Activated T-helper 17 cell treated with anti-CD3 and anti-CD28 coated beads, Interleukin-2, amount 50 U/mL, for 72 hours (primary cell): ENCODE measurements at regions not wholly inside any gene's neighbourhood (a gene's known extent, or its start where the extent isn't known, plus 50 kb on each side); places are given as distances from the start of the nearest gene placed in this dataset.
A peak's percentile ranks its signal among the peaks of the same experiment; 100 is the strongest.

ENCODE experiments used
- ATAC-seq: fragments of 150-1000 bp; cut with Tn5 transposase; replicated peaks from 2 replicates; pipeline ENCODE4 v1.10.0; 2021; ENCODE audit warnings: mild to moderate bottlenecking, moderate library complexity
- H3K27ac Mint-ChIP-seq: one replicate; pipeline ENCODE4 v1.8.0; 2022; ENCODE audit warnings: mixed read lengths
- H3K27me3 Mint-ChIP-seq: one replicate; pipeline ENCODE4 v1.8.0; 2022; ENCODE audit warnings: mixed read lengths
- H3K36me3 Mint-ChIP-seq: one replicate; pipeline ENCODE4 v1.8.0; 2022; ENCODE audit warnings: low read depth, mild to moderate bottlenecking, mixed read lengths
- H3K4me1 Mint-ChIP-seq: one replicate; pipeline ENCODE4 v1.8.0; 2022; ENCODE audit warnings: mixed read lengths
- H3K4me3 Mint-ChIP-seq: one replicate; pipeline ENCODE4 v1.8.0; 2022; ENCODE audit warnings: mild to moderate bottlenecking, mixed read lengths
- H3K9me3 Mint-ChIP-seq: one replicate; pipeline ENCODE4 v1.8.0; 2022; ENCODE audit warnings: mixed read lengths

GRCh38 chr7:84455788-84456187 lies 261.2 kb upstream of the SEMA3A start:
- ATAC-seq = no peak
- no peaks in the 10 kb centered on the region for H3K27me3 Mint-ChIP-seq
- no peaks in the 10 kb centered on the region for H3K36me3 Mint-ChIP-seq
- no peaks in the 10 kb centered on the region for H3K4me1 Mint-ChIP-seq
- H3K4me3 Mint-ChIP-seq = no peak overlapping the region
- H3K9me3 Mint-ChIP-seq = no peaks in the 10 kb centered on the region
- no peak overlapping the region for H3K27ac Mint-ChIP-seq

- Mint-ChIP-seq H3K4me3 (no peak overlapping the region), H3K27ac (no peak overlapping the region), H3K9me3 (no peaks in the 10 kb centered on the region), H3K36me3 (no peaks in the 10 kb centered on the region), H3K27me3 (no peaks in the 10 kb centered on the region), H3K4me1 (no peaks in the 10 kb centered on the region)
- no peak for ATAC-seq
These were observed 259.8 kb upstream of the SEMA3A start for GRCh38 chr7:84454174-84454959.

- ATAC-seq = no peak
- H3K27me3 Mint-ChIP-seq = no peaks in the 10 kb centered on the region
These were observed 258.0 kb upstream of the SEMA3A start for GRCh38 chr7:84452618-84453017.

GRCh38 chr7:84450772-84451171 lies 256.2 kb upstream of the SEMA3A start:
- ATAC-seq = no peak
- Mint-ChIP-seq H3K27me3 (no peaks in the 10 kb centered on the region), H3K4me1 (no peaks in the 10 kb centered on the region), H3K36me3 (no peaks in the 10 kb centered on the region), H3K4me3 (no peak overlapping the region), H3K9me3 (no peaks in the 10 kb centered on the region), H3K27ac (no peak overlapping the region)

More at GRCh38 chr7:84452618-84453017, 258.0 kb upstream of the SEMA3A start:
- Mint-ChIP-seq H3K27ac (no peak overlapping the region), H3K4me1 (no peaks in the 10 kb centered on the region), H3K9me3 (no peaks in the 10 kb centered on the region), H3K36me3 (no peaks in the 10 kb centered on the region), H3K4me3 (no peak overlapping the region)

- Mint-ChIP-seq H3K27me3 (no peaks in the 10 kb centered on the region), H3K9me3 (no peaks in the 10 kb centered on the region), H3K4me3 (no peak overlapping the region), H3K4me1 (no peaks in the 10 kb centered on the region), H3K36me3 (no peaks in the 10 kb centered on the region), H3K27ac (no peak overlapping the region)
- no peak for ATAC-seq
These were observed 253.2 kb upstream of the SEMA3A start for GRCh38 chr7:84447636-84448293.

- H3K27ac Mint-ChIP-seq = no peak overlapping the region
- H3K27me3 Mint-ChIP-seq = no peaks in the 10 kb centered on the region
- ATAC-seq = no peak
- no peaks in the 10 kb centered on the region for H3K36me3 Mint-ChIP-seq
- no peaks in the 10 kb centered on the region for H3K9me3 Mint-ChIP-seq
- no peak overlapping the region for H3K4me3 Mint-ChIP-seq
- no peaks in the 10 kb centered on the region for H3K4me1 Mint-ChIP-seq
These were observed 252.4 kb upstream of the SEMA3A start for GRCh38 chr7:84446991-84447480.

GRCh38 chr7:84425702-84426259 lies 231.2 kb upstream of the SEMA3A start:
- peak; percentile 16 for ATAC-seq
- Mint-ChIP-seq H3K9me3 (peaks cover 7% of the 10 kb centered on the region), H3K4me3 (no peak overlapping the region), H3K36me3 (no peaks in the 10 kb centered on the region), H3K27me3 (no peaks in the 10 kb centered on the region), H3K27ac (no peak overlapping the region), H3K4me1 (no peaks in the 10 kb centered on the region)

GRCh38 chr7:84422790-84423189 lies 228.2 kb upstream of the SEMA3A start:
- peaks cover 10% of the 10 kb centered on the region for H3K9me3 Mint-ChIP-seq
- H3K4me3 Mint-ChIP-seq = no peak overlapping the region

GRCh38 chr7:84412161-84412969 lies 217.8 kb upstream of the SEMA3A start:
- Mint-ChIP-seq H3K36me3 (no peaks in the 10 kb centered on the region), H3K9me3 (peaks cover 4% of the 10 kb centered on the region), H3K4me1 (no peaks in the 10 kb centered on the region), H3K4me3 (no peak overlapping the region), H3K27me3 (no peaks in the 10 kb centered on the region), H3K27ac (no peak overlapping the region)
- ATAC-seq = no peak

More at GRCh38 chr7:84422790-84423189, 228.2 kb upstream of the SEMA3A start:
- H3K36me3 Mint-ChIP-seq = no peaks in the 10 kb centered on the region
- no peaks in the 10 kb centered on the region for H3K4me1 Mint-ChIP-seq
- no peak for ATAC-seq
- H3K27ac Mint-ChIP-seq = no peak overlapping the region
- no peaks in the 10 kb centered on the region for H3K27me3 Mint-ChIP-seq

GRCh38 chr7:84399661-84400060 lies 205.1 kb upstream of the SEMA3A start:
- H3K27me3 Mint-ChIP-seq = no peaks in the 10 kb centered on the region
- H3K36me3 Mint-ChIP-seq = no peaks in the 10 kb centered on the region

GRCh38 chr7:84394219-84394618 lies 199.6 kb upstream of the SEMA3A start:
- no peaks in the 10 kb centered on the region for H3K27me3 Mint-ChIP-seq
- no peak for ATAC-seq
- no peak overlapping the region for H3K4me3 Mint-ChIP-seq
- H3K27ac Mint-ChIP-seq = no peak overlapping the region
- H3K36me3 Mint-ChIP-seq = no peaks in the 10 kb centered on the region
- no peaks in the 10 kb centered on the region for H3K4me1 Mint-ChIP-seq
- peaks cover 3% of the 10 kb centered on the region for H3K9me3 Mint-ChIP-seq

More at GRCh38 chr7:84399661-84400060, 205.1 kb upstream of the SEMA3A start:
- H3K4me1 Mint-ChIP-seq = no peaks in the 10 kb centered on the region
- no peak for ATAC-seq
- H3K4me3 Mint-ChIP-seq = no peak overlapping the region
- no peak overlapping the region for H3K27ac Mint-ChIP-seq
- peaks cover 16% of the 10 kb centered on the region for H3K9me3 Mint-ChIP-seq

GRCh38 chr7:84393786-84394185 lies 199.2 kb upstream of the SEMA3A start:
- Mint-ChIP-seq H3K27ac (no peak overlapping the region), H3K36me3 (no peaks in the 10 kb centered on the region), H3K27me3 (no peaks in the 10 kb centered on the region), H3K9me3 (peaks cover 3% of the 10 kb centered on the region), H3K4me3 (no peak overlapping the region), H3K4me1 (no peaks in the 10 kb centered on the region)
- no peak for ATAC-seq

- Mint-ChIP-seq H3K27ac (no peak overlapping the region), H3K36me3 (no peaks in the 10 kb centered on the region), H3K4me3 (no peak overlapping the region), H3K9me3 (peaks cover 3% of the 10 kb centered on the region), H3K4me1 (no peaks in the 10 kb centered on the region), H3K27me3 (no peaks in the 10 kb centered on the region)
- ATAC-seq = no peak
These were observed 196.3 kb upstream of the SEMA3A start for GRCh38 chr7:84390845-84391244.

GRCh38 chr7:84389242-84389641 lies 194.7 kb upstream of the SEMA3A start:
- Mint-ChIP-seq H3K9me3 (peaks cover 8% of the 10 kb centered on the region), H3K4me3 (no peak overlapping the region), H3K27ac (no peak overlapping the region), H3K36me3 (no peaks in the 10 kb centered on the region), H3K27me3 (no peaks in the 10 kb centered on the region), H3K4me1 (no peaks in the 10 kb centered on the region)
- ATAC-seq = no peak
